HG02623 (cell line): ENCODE measurements at regions not wholly inside any gene's neighbourhood (a gene's known extent, or its start where the extent isn't known, plus 50 kb on each side); places are given as distances from the start of the nearest gene placed in this dataset.
"Not testable (repeated sequence)": the region's sequence is repeated elsewhere in the genome, so short reads cannot be mapped to it uniquely, and the experiment has no call there.

Experiments
- ATAC-seq: cut with Tn5 transposase; IDR thresholded peaks from one replicate; pipeline ENCODE4 v1.9.1; 2021; ENCODE audit warnings: moderate library complexity; ENCODE audit not compliant: unreplicated experiment

- ATAC-seq = no peak
Measured at GRCh38 chr2:75328156-75328555, 128.8 kb upstream of the TACR1 start.

- no peak for ATAC-seq
Measured at GRCh38 chr2:75327334-75327733, 128.0 kb upstream of the TACR1 start.

- ATAC-seq = no peak
Measured at GRCh38 chr2:75326645-75327044, 127.3 kb upstream of the TACR1 start.

- ATAC-seq = no peak
Measured at GRCh38 chr2:75325594-75325993, 126.3 kb upstream of the TACR1 start.

- ATAC-seq = no peak
Measured at GRCh38 chr2:75324861-75325284, 125.6 kb upstream of the TACR1 start.

GRCh38 chr2:75324141-75324540, 124.8 kb upstream of the TACR1 start:
- no peak for ATAC-seq

- ATAC-seq = no peak
Measured at GRCh38 chr2:75321599-75321922, 122.2 kb upstream of the TACR1 start.

- ATAC-seq = no peak
Measured at GRCh38 chr2:75320898-75321598, 121.7 kb upstream of the TACR1 start.

GRCh38 chr2:75319951-75320350, 120.6 kb upstream of the TACR1 start:
- no peak for ATAC-seq

GRCh38 chr2:75317802-75318201, 118.5 kb upstream of the TACR1 start:
- no peak for ATAC-seq

- no peak for ATAC-seq
Measured at GRCh38 chr2:75317316-75317715, 118.0 kb upstream of the TACR1 start.

- no peak for ATAC-seq
Measured at GRCh38 chr2:75315436-75315835, 116.1 kb upstream of the TACR1 start.

GRCh38 chr2:75311993-75312392, 112.7 kb upstream of the TACR1 start:
- peak; percentile 100 for ATAC-seq

GRCh38 chr2:75311521-75311920, 112.2 kb upstream of the TACR1 start:
- no peak for ATAC-seq

- ATAC-seq = no peak
Measured at GRCh38 chr2:75310876-75311275, 111.6 kb upstream of the TACR1 start.

- no peak for ATAC-seq
Measured at GRCh38 chr2:75309596-75310463, 110.5 kb upstream of the TACR1 start.

- no peak for ATAC-seq
Measured at GRCh38 chr2:75303227-75303626, 103.9 kb upstream of the TACR1 start.

GRCh38 chr2:75294362-75294761, 95.0 kb upstream of the TACR1 start:
- no peak for ATAC-seq

- no peak for ATAC-seq
Measured at GRCh38 chr2:75292826-75293225, 93.5 kb upstream of the TACR1 start.

- no peak for ATAC-seq
Measured at GRCh38 chr2:75290600-75291150, 91.4 kb upstream of the TACR1 start.

- ATAC-seq = no peak
Measured at GRCh38 chr2:75289771-75290170, 90.5 kb upstream of the TACR1 start.

GRCh38 chr2:75289178-75289577, 89.9 kb upstream of the TACR1 start:
- ATAC-seq = not testable (repeated sequence)
